SK-N-SH treated with all-trans-retinoic acid at 6 μM for 48 hours (cell line): ENCODE measurements at regions not wholly inside any gene's neighbourhood (a gene's known extent, or its start where the extent isn't known, plus 50 kb on each side); places are given as distances from the start of the nearest gene placed in this dataset.

Experiments used
- OSR1 ChIP-seq: fragments of 250-450 bp; sonication (Bioruptor Pico); IDR thresholded peaks from 2 replicates; pipeline ENCODE4 v1.8.0; 2022; ENCODE audit warnings: moderate library complexity, mild to moderate bottlenecking, inconsistent platforms
- PPARA ChIP-seq: fragments of 250-450 bp; sonication (Bioruptor Pico); IDR thresholded peaks from 2 replicates; pipeline ENCODE4 v1.5.0; 2020; ENCODE audit warnings: mild to moderate bottlenecking, borderline replicate concordance
- RARB ChIP-seq: fragments of 250-450 bp; sonication (Bioruptor Pico); IDR thresholded peaks from 2 replicates; pipeline ENCODE4 v1.8.0; 2021; ENCODE audit warnings: mild to moderate bottlenecking, moderate library complexity
- ZC3H10 ChIP-seq: fragments of 250-450 bp; sonication (Bioruptor Pico); IDR thresholded peaks from 2 replicates; pipeline ENCODE4 v1.5.1; 2021; ENCODE audit warnings: mild to moderate bottlenecking, moderate library complexity
- ZFP3 ChIP-seq: fragments of 250-450 bp; sonication (Bioruptor Pico); IDR thresholded peaks from 2 replicates; pipeline ENCODE4 v1.5.0; 2020; ENCODE audit warnings: mild to moderate bottlenecking, moderate library complexity
- ZFP30 ChIP-seq: fragments of 450-650 bp; formaldehyde crosslinking; IDR thresholded peaks from 2 replicates; pipeline ENCODE4 v1.5.0; 2022; ENCODE audit warnings: mild to moderate bottlenecking, moderate library complexity
- TF ChIP-seq, protein P1 (sequence below): fragments of 250-450 bp; sonication (Bioruptor Pico); IDR thresholded peaks from 2 replicates; pipeline ENCODE4 v1.5.1; 2021; ENCODE audit warnings: mild to moderate bottlenecking, moderate library complexity
- TF ChIP-seq, protein P2 (sequence below): fragments of 250-450 bp; sonication (Bioruptor Pico); IDR thresholded peaks from 2 replicates; pipeline ENCODE4 v1.5.1; 2020; ENCODE audit warnings: low read depth, mild to moderate bottlenecking, moderate library complexity
- TF ChIP-seq, protein P3 (sequence below): fragments of 250-450 bp; sonication (Bioruptor Pico); IDR thresholded peaks from 2 replicates; pipeline ENCODE4 v1.5.0; 2020; ENCODE audit warnings: mild to moderate bottlenecking, moderate library complexity
- TF ChIP-seq, protein P4 (sequence below): fragments of 250-450 bp; sonication (Bioruptor Pico); IDR thresholded peaks from 2 replicates; pipeline ENCODE4 v1.8.0; 2021; ENCODE audit warnings: low read depth, mild to moderate bottlenecking, moderate library complexity, borderline replicate concordance

GRCh38 chr4:108449129-108449528 lies 171.2 kb upstream of the RPL34 start:
- TF ChIP-seq, protein P1, sequence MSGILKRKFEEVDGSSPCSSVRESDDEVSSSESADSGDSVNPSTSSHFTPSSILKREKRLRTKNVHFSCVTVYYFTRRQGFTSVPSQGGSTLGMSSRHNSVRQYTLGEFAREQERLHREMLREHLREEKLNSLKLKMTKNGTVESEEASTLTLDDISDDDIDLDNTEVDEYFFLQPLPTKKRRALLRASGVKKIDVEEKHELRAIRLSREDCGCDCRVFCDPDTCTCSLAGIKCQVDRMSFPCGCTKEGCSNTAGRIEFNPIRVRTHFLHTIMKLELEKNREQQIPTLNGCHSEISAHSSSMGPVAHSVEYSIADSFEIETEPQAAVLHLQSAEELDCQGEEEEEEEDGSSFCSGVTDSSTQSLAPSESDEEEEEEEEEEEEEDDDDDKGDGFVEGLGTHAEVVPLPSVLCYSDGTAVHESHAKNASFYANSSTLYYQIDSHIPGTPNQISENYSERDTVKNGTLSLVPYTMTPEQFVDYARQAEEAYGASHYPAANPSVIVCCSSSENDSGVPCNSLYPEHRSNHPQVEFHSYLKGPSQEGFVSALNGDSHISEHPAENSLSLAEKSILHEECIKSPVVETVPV (CRISPR knock-in tag), result no peak
- TF ChIP-seq, protein P2, sequence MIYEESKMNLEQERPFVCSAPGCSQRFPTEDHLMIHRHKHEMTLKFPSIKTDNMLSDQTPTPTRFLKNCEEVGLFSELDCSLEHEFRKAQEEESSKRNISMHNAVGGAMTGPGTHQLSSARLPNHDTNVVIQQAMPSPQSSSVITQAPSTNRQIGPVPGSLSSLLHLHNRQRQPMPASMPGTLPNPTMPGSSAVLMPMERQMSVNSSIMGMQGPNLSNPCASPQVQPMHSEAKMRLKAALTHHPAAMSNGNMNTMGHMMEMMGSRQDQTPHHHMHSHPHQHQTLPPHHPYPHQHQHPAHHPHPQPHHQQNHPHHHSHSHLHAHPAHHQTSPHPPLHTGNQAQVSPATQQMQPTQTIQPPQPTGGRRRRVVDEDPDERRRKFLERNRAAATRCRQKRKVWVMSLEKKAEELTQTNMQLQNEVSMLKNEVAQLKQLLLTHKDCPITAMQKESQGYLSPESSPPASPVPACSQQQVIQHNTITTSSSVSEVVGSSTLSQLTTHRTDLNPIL (CRISPR knock-in tag), result no peak
- TF ChIP-seq ZC3H10 (CRISPR knock-in tag) (no peak), RARB (CRISPR knock-in tag) (no peak), ZFP3 (CRISPR knock-in tag) (no peak), PPARA (no peak), ZFP30 (CRISPR knock-in tag) (no peak), OSR1 (CRISPR knock-in tag) (no peak)
- TF ChIP-seq, protein P3, sequence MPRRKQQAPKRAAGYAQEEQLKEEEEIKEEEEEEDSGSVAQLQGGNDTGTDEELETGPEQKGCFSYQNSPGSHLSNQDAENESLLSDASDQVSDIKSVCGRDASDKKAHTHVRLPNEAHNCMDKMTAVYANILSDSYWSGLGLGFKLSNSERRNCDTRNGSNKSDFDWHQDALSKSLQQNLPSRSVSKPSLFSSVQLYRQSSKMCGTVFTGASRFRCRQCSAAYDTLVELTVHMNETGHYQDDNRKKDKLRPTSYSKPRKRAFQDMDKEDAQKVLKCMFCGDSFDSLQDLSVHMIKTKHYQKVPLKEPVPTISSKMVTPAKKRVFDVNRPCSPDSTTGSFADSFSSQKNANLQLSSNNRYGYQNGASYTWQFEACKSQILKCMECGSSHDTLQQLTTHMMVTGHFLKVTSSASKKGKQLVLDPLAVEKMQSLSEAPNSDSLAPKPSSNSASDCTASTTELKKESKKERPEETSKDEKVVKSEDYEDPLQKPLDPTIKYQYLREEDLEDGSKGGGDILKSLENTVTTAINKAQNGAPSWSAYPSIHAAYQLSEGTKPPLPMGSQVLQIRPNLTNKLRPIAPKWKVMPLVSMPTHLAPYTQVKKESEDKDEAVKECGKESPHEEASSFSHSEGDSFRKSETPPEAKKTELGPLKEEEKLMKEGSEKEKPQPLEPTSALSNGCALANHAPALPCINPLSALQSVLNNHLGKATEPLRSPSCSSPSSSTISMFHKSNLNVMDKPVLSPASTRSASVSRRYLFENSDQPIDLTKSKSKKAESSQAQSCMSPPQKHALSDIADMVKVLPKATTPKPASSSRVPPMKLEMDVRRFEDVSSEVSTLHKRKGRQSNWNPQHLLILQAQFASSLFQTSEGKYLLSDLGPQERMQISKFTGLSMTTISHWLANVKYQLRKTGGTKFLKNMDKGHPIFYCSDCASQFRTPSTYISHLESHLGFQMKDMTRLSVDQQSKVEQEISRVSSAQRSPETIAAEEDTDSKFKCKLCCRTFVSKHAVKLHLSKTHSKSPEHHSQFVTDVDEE (CRISPR knock-in tag), result no peak
- TF ChIP-seq, protein P4, sequence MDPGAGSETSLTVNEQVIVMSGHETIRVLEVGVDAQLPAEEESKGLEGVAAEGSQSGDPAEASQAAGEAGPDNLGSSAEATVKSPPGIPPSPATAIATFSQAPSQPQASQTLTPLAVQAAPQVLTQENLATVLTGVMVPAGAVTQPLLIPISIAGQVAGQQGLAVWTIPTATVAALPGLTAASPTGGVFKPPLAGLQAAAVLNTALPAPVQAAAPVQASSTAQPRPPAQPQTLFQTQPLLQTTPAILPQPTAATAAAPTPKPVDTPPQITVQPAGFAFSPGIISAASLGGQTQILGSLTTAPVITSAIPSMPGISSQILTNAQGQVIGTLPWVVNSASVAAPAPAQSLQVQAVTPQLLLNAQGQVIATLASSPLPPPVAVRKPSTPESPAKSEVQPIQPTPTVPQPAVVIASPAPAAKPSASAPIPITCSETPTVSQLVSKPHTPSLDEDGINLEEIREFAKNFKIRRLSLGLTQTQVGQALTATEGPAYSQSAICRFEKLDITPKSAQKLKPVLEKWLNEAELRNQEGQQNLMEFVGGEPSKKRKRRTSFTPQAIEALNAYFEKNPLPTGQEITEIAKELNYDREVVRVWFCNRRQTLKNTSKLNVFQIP (CRISPR knock-in tag), result no peak
